GM12873 (cell line): ENCODE measurements at regions not wholly inside any gene's neighbourhood (a gene's known extent, or its start where the extent isn't known, plus 50 kb on each side); places are given as distances from the start of the nearest gene placed in this dataset.

Experiments used
- TF ChIP-seq, protein P1 (sequence below): IDR thresholded peaks from 2 replicates; pipeline ENCODE4 v1.5.1; 2012; ENCODE audit warnings: low read depth, mild to moderate bottlenecking, moderate library complexity, low read length, control low read depth; ENCODE audit not compliant: insufficient read depth; ENCODE audit errors: missing control alignments

DNA sequence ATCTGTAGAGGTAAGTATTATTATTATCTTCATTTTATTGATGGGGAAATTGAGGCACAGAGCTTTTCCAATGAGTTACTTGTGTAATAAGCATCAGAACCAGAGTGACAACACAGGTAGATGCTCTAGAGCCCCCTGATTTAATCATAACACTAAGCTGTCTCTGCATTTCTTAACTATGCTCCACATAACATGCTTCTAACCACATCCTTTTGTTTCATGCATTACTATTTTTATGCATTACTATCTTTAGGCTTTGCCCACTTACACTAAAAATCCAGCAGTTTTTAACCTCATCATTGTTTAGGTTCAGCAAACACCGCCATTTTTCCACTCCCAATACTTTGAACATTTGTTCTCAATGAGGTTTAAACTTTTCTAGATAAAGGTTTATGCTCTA is 1900.8 kb upstream of the PCDH10 start:
- TF ChIP-seq, protein P1, sequence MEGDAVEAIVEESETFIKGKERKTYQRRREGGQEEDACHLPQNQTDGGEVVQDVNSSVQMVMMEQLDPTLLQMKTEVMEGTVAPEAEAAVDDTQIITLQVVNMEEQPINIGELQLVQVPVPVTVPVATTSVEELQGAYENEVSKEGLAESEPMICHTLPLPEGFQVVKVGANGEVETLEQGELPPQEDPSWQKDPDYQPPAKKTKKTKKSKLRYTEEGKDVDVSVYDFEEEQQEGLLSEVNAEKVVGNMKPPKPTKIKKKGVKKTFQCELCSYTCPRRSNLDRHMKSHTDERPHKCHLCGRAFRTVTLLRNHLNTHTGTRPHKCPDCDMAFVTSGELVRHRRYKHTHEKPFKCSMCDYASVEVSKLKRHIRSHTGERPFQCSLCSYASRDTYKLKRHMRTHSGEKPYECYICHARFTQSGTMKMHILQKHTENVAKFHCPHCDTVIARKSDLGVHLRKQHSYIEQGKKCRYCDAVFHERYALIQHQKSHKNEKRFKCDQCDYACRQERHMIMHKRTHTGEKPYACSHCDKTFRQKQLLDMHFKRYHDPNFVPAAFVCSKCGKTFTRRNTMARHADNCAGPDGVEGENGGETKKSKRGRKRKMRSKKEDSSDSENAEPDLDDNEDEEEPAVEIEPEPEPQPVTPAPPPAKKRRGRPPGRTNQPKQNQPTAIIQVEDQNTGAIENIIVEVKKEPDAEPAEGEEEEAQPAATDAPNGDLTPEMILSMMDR, result no peak

DNA sequence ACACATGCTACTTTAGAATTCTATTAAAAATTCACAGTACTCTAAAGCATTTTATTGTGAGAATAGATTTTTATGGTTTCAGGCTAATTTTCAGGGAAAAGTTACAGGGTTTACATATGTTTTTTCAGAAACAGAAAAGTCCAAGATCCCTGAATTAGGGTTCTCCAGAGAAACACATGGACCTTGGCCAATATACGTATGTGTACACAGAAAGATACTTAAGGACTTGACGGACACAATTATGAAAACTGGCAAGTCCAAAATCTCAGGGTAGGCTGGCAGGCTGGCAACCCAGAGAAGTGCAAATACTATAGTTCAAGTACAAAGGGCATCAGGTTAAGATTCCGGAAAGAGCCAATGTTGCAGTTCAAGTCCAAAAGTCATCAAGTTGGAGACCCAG is 1897.8 kb upstream of the PCDH10 start:
- TF ChIP-seq, protein P1, result no peak

GRCh38 chr4:131257241-131257640 is 1891.9 kb upstream of the PCDH10 start:
- TF ChIP-seq, protein P1, result no peak

DNA sequence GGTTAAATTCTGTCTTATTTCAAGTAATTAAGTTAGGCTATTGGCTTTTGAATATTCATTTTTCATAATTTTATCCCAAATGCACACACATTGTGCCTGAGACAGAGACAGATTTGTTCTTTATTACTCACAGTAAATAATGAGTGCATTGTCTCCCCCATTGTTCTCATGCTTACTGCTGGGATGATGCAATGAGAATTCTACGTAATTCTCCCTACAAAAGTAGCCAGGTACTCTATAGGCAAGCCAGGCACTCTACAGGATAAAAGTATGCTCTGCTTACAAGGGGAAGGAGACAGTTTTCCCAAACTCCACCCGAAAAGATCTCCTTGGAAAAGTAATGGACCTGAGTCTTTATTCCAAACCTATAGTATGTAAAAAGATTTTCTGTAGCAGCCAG is 1890.7 kb upstream of the PCDH10 start:
- TF ChIP-seq, protein P1, result no peak

DNA sequence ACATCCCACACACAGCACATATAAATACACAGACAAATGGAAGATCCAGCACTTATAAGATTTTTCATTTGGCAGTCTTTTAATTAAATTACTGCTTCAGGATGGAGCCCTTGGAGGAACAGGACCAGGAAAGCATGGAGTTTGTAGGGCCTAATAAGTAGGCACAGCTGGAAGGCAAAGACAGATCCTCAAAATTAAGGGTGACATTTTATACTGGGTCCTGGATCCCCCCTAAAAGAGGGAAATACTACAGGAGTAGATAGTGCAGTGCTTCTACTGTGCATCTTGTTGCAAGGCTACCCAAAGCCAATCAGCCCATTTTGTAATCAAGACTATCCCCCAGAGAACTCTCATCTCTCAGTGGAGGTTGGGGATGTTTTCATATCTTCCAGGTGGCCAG is 1860.7 kb upstream of the PCDH10 start:
- TF ChIP-seq, protein P1, result no peak

DNA sequence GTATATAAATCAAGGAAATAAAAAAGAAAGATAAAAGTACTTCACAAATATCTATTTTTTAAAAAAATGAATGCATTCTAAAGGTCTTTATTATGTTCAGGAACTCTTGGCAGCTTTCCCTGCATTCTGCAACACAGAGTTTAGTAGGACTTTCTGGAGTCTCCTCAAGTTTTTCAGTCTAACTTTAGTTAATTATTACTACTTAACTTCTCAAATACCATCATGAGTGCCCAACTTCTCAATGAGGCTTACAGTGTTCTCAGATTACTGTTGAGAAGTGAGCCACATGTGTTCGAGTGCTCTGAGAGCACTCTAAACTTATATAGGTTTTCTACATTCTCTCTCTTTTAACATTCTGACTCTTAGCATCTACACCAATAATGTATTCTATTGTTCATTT is 1852.9 kb upstream of the PCDH10 start:
- TF ChIP-seq, protein P1, result no peak

DNA sequence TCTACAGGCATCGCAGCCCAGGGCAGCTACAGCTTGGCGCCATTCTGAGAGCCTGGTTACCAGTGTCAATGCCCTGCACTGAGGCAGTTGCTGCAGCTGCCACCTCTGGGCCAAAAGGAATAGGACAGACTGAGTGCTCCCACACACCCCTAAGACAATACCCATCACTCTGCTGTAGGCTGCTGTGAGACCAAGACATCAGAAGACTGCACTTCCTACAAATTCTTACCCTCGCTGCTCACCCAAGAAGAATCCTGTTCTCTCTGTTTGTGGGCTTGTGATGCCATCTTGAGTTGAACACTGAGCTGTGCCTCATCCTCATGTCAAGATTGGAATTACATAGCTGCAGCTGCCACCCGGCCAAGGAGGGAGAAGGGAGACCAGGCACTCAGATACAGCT is 1847.0 kb upstream of the PCDH10 start:
- TF ChIP-seq, protein P1, result no peak
